ENCODE measurements at regions not wholly inside any gene's neighbourhood (a gene's known extent, or its start where the extent isn't known, plus 50 kb on each side); places are given as distances from the start of the nearest gene placed in this dataset.

- DNase-seq (ENCODE audit: low read depth in 2 of 2) = no peak
- no peak overlapping the region for H3K4me3 ChIP-seq (replicated peaks in 1 of 2; ENCODE audit: low read depth in 2 of 2, low read length in 2 of 2)
- no peak for TF ChIP-seq CTCF (IDR thresholded peaks at IDR 0.05; ENCODE audit: low read depth, low read length)
Measured at GRCh38 chr11:70924108-70924507, 328.3 kb downstream of the SHANK2 start.

- no peak for DNase-seq (ENCODE audit: low read depth in 2 of 2)
- H3K4me3 ChIP-seq (replicated peaks in 1 of 2; ENCODE audit: low read depth in 2 of 2, low read length in 2 of 2) = no peak overlapping the region
- no peak for TF ChIP-seq CTCF (IDR thresholded peaks at IDR 0.05; ENCODE audit: low read depth, low read length)
Measured at GRCh38 chr11:70925238-70925637, 327.1 kb downstream of the SHANK2 start.

- no peak for TF ChIP-seq CTCF (IDR thresholded peaks at IDR 0.05; ENCODE audit: low read depth, low read length)
- DNase-seq (ENCODE audit: low read depth in 2 of 2) = no peak
- H3K4me3 ChIP-seq (replicated peaks in 1 of 2; ENCODE audit: low read depth in 2 of 2, low read length in 2 of 2) = no peak overlapping the region
Measured at GRCh38 chr11:70926543-70927201, 325.7 kb downstream of the SHANK2 start.

GRCh38 chr11:70928854-70929598 lies 323.4 kb downstream of the SHANK2 start:
- H3K4me3 ChIP-seq (replicated peaks in 1 of 2; ENCODE audit: low read depth in 2 of 2, low read length in 2 of 2) = no peak overlapping the region
- TF ChIP-seq CTCF (IDR thresholded peaks at IDR 0.05; ENCODE audit: low read depth, low read length) = no peak
- DNase-seq (ENCODE audit: low read depth in 2 of 2) = no peak

- TF ChIP-seq CTCF (IDR thresholded peaks at IDR 0.05; ENCODE audit: low read depth, low read length) = no peak
- no peak for DNase-seq (ENCODE audit: low read depth in 2 of 2)
- no peak overlapping the region for H3K4me3 ChIP-seq (replicated peaks in 1 of 2; ENCODE audit: low read depth in 2 of 2, low read length in 2 of 2)
Measured at GRCh38 chr11:70930215-70930614, 322.2 kb downstream of the SHANK2 start.

- no peak for TF ChIP-seq CTCF (IDR thresholded peaks at IDR 0.05; ENCODE audit: low read depth, low read length)
- DNase-seq (ENCODE audit: low read depth in 2 of 2) = no peak
- H3K4me3 ChIP-seq (replicated peaks in 1 of 2; ENCODE audit: low read depth in 2 of 2, low read length in 2 of 2) = no peak overlapping the region
Measured at GRCh38 chr11:70931430-70931829, 320.9 kb downstream of the SHANK2 start.

Data from cardiac fibroblast (primary cell).